Posterior vena cava (tissue), 2 donors: ENCODE measurements at regions not wholly inside any gene's neighbourhood (a gene's known extent, or its start where the extent isn't known, plus 50 kb on each side); places are given as distances from the start of the nearest gene placed in this dataset.

Experiments
- DNase-seq: peaks from one replicate; pipeline ENCODE4 v3.0.0-alpha.2; 2020; ENCODE audit warnings: low spot score
- intact Hi-C, 2 donors: fragments of 100-400 bp; cut with DNase I; formaldehyde crosslinking; loops; one replicate each; pipeline versions ENCODE4 v1.14.1 to v1.14.2; 2022 to 2023
- donor health status: DM: yes; HTN: yes; CAD: no.
- donor health status: DM: yes; HTN: yes; CAD: no.

DNA sequence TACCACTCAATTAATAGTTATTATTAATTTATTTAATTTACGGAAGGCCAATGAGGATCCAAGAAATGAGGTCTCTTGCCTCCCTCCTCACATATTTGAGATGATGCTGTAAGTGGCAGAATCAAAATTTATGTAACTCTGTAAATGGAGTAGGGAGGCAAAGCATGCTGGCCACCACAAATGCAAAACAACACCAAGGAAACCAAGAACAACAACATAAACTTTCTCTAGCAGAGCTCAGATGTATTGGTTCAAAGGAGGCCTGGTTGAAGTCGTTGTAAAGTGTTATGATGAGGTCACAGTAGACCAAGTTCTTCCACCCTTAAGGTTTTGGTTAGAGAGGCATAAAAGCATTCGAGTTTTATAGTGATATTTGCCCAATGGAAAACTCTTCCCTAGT lies 194.8 kb upstream of the FAT1 start:
- intact Hi-C loops: no loop called here

DNA sequence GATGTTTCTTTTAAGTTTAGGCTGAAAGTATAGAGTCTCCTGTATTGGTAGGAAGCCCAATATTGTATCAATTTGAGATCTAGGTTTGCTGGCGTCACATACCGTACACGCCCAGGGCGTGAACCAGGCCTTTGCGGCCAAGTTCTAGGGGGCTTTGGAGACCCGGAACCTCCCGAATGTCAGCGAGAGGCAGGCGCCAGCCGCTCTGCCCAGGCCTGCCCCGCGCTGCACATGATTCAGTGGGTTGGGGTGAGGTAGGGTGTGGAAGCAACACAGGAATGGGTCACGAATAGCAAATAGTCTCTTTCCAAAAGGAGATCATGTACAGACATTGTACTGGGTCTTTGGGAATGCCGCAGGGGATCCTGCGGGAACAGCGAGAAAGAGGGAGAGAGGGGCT lies 195.7 kb upstream of the FAT1 start:
- DNase-seq: no peak
- intact Hi-C loops: no loop called here

More for the DNA sequence above, 194.8 kb upstream of the FAT1 start:
- DNase-seq: no peak

DNA sequence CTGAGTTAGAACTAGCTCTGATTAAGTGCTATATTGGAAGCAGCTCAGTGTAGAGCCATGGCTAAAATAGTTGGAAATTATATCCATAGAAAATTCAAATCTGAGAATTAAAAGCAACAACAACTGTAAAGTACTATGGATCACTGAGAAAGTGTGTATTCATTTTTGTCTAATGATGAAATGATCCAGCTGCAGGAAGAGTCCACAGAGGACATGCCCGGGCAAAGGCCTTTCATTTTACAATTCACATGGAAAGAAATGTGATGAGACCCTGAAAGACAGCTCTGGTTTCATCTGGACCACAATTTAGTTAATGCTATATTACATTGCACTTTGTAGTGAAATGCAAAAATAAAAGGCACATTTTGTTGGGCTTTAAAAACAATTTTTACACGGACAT lies 196.8 kb upstream of the FAT1 start:
- intact Hi-C loops: no loop called here
- DNase-seq: no peak

DNA sequence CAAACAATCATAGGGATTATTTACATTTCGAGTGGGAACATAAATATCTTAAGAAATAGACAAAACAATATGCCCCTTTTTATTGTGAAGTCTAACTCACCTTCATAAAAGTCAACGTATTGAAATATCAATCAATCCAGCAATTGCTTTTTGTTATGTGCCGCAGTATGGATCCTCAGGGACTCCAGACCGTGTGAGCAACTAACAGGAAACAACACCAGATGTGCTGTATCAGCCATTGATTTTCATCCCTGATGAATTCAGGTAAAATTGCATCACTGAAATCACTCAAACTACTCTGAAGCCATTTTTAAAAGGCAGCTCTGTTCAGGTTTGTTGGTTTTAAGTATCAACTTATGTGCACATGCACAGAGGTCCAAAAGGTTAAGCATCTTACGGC lies 197.3 kb upstream of the FAT1 start:
- no peak for DNase-seq
- intact Hi-C loops: no loop called here

DNA sequence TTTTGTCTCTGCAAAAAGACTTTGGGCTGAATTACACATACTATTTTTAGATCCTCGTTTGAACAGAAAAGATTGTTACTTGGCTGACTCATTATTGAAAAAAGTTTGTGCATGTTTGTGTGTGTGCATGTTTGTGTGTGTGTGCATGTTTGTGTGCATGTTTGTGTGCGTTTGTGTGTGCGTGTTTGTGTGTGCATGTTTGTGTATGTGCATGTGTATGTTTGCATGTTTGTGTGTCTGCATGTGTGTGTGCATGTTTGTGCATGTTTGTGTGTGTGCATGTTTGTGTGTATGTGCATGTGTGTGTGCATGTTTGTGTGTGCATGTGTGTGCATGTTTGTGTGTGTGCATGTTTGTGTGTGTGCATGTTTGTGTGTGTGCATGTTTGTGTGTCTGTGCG lies 201.1 kb upstream of the FAT1 start:
- DNase-seq: no peak
- intact Hi-C loops: no loop called here

DNA sequence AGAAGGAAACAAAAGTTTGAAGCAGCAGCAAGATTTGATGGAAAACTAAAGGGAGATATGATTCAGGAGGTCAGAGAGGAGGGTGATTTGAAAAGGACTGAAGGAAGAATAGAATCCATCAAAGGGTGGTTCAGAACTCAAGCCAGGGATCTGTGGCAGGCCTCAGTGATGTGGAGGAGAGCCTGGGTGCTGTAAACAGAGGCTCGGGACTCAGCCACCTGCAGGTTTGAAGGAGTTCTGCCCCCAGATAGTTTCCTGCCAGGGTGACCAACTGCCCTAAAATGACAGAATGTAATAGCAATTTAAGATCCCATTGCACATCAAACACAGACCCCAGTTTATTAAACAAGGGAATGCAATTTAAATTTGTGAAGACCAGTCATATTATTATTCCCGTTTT lies 204.0 kb upstream of the FAT1 start:
- intact Hi-C loops: no loop called here
- no peak for DNase-seq

DNA sequence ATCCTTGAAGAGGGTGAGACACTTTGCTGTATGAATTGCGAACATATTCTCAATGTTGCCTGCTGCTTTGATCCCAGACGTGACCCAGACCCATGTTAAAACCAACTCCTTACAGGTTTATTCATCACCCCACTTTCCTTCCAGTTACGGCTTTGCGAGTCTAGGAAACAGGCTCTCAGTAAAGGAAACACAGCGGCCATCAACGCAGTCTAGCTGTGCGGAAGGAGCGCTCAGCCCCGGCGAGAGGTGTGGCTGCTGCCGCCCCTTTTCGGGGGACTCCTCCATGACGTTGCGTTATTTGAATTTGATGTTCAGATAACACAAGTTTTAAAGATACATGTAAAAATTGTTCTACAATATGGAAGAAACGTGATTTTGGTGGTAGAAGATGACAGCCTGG lies 206.4 kb upstream of the FAT1 start:
- intact Hi-C loops: loop anchor here in 1 of 2 donors (10.0 kb wide), 1 partner anchor 265 kb away; no protein-coding TSS in a partner anchor
- no peak for DNase-seq

DNA sequence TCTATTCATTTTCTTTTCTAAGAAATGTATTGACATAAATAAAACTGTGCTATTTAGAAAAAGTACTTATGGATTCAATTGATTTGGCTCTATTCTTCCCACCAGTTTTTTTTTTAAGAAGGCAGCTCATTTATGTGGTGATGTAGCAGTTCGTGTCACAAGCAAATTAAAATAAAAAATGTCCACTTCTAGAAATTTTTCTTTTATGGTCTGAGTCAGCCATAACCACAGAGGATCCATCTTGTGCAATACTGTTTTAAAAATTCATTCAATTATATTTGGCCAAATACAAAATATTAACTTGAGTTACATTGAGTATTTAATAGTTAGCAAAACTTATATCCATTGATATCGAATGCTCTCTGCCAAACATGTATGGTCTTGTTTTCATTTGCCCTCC lies 207.9 kb upstream of the FAT1 start:
- intact Hi-C loops: loop anchor here in 1 of 2 donors (10.0 kb wide), 1 partner anchor 267 kb away; no protein-coding TSS in a partner anchor

DNA sequence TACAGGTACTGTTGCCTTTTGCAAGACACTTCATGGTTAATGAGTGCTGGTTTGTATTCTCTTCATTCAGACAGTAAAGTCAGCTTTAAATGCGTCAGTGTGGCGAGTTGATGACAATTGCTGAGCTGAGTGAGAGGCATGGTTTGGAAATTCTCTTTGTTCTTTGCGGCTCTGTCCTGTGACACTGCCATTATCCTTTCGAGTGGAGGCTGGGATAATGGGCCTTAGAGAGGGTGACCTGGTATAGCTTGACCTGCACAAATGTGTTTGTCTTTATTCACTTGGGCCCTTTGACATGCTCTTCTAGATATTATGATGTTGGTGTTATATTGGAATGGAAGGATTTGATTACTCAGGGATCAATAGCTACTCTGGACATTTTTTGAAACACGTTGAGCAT lies 208.5 kb upstream of the FAT1 start:
- DNase-seq: no peak
- intact Hi-C loops: loop anchor here in 1 of 2 donors (10.0 kb wide), 1 partner anchor 267 kb away; no protein-coding TSS in a partner anchor

More for the DNA sequence above, 207.9 kb upstream of the FAT1 start:
- no peak for DNase-seq

DNA sequence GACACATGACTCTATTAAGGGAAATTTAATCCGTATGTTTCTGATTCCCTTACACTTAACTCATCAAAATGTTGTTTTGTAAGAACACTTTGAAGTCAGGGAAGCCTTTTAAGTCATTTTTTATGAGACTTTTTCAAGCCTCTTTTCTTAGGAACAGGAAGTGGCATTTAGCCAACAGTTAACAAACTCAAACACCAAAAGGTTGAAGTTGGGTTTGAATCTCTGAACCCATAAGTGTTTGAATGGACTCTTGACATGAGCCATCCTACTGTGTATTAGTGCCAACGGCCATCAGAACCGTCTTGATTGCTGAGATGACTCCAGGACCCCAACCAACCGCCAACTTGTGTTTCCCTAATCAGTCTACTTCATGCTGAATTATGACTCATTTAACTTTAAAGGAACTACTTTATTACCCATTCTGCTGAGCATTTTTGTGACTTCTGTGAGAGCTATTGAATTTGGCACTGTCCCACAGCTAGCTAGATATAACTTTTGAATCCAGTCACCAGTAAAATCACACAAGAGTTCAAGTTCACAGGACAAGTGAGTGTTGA lies 209.1 kb upstream of the FAT1 start:
- DNase-seq: no peak
- intact Hi-C loops: loop anchor here in 1 of 2 donors (10.0 kb wide), 1 partner anchor 268 kb away; no protein-coding TSS in a partner anchor

DNA sequence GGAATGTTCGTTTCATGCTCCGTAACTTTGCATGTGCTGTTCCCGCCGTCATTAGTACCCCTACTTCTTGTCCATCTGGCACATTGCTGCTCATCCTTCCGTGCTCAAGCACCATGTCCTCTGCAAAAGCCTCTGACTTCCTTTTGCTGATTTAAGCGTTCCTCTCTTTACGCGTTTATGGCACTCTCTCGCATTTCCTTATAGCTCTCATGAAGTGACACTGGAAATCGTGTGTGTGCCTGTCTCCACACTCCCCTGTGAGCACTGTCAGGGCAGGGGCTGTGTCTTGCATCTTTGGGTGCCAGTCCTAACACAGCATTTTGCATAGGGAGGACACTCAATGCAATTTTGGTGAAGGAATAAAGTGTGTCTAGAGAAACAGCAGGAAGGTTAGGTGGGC lies 210.6 kb upstream of the FAT1 start:
- intact Hi-C loops: loop anchor here in 1 of 2 donors (10.0 kb wide), 1 partner anchor 269 kb away; no protein-coding TSS in a partner anchor
- DNase-seq: no peak

DNA sequence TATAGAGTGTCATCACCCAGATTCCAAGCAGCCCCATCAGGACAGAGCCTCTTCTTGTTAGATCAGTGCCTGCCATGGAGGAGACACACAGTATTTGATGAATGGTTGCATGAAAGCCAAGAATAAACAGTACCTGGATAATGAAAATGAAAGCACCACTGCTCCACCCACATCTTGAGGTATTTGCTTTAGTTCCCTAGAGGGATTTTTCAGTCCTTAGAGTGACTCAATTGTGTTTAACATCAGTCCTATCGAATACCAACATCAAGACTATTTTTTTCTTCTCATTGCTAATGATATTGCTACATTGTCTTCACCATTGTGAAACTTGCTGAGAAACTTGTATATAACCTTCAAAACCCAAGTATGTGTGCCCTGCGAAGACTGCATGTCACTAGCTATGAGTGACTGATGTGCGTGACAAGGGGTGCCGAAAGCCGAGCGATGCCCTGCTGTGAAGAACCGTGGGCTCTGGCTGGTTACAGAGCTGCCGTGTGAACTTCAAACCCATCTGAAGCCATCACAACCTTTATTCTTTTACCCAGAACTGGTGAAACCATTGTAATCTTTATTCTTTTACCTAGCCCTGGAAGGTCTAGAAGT lies 211.3 kb upstream of the FAT1 start:
- intact Hi-C loops: loop anchor here in 1 of 2 donors (10.0 kb wide), 1 partner anchor 270 kb away; no protein-coding TSS in a partner anchor
- no peak for DNase-seq

DNA sequence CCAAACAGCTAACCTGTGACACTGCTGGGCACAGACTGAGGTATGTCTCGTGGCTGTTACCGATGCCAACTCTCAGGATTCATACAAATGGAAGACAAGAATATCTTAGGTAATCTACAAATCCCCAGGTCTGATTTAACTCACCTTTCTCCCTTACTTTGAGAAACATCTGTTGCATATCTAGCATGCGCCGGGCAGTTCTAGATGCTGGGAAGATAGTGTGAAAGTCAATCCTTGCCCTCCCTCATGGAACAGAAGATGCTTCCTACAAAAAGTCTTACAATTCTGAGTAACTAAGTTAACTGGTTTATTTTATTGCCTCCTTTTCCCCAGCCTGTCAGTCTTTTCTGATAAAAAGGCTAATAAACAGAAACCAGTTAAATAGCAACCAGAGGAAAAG lies 212.2 kb upstream of the FAT1 start:
- no peak for DNase-seq
- intact Hi-C loops: loop anchor here in 1 of 2 donors (10.0 kb wide), 1 partner anchor 271 kb away; no protein-coding TSS in a partner anchor

DNA sequence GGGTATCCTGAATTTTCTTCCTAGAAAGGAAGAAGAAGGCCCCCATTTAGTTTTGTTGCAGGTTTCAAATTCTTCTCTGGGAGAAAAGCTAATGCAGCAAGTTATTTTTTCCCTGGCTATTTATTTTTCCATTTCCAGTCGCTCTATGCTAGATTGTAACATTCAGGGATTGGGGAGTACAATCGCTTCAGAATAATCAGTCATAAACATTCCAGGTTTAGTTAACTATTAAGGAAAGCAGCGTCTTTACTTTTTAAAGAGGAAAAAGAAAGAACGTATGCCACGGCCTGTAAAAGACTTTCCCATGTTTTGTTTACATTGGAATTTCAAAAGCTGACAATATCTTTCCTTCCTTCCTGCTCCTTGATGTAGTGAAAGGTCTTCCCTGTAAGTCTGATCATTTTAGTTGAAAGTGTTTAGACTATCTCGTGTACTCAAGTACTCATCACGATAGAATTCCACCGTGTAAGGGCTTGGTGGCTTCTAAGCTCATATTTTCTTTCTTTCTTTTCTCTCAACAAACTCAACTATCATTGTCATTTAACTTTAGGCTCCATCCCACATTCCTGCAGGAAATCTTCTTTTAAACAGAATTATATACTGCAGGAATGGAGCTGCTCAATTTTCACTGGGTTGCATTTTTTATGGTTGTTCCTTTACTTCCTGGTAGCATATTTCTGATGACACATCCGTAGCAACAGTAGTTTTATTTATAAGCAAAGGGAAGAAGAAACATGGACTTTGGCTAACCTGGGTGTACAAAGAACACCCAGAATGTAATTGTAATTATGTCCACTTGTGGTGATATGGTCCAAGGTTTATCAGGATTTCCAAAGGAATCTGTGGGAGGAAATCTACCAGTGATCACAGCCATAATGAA lies 213.1 kb upstream of the FAT1 start:
- no peak for DNase-seq
- intact Hi-C loops: loop anchor here in 1 of 2 donors (10.0 kb wide), 1 partner anchor 272 kb away; no protein-coding TSS in a partner anchor

DNA sequence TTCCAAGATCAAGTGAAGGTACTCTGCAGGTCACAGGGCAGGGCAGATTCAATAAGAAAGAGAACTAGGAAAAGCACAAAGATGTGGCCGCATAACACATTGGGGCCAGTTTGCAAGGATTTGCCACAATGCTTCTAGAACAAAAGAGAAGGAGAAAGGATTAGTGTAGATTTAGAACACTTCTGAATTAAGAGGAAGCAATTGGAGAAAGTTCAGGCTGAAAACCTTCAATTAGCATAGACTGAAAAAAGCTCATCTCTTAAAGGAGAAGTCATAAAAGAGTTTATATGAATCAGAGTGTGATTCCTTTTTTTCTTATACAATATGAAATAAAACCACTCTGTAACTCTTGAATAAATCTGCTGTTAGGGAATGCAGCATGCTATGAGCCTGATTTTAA lies 215.6 kb upstream of the FAT1 start:
- intact Hi-C loops: loop anchor here in 1 of 2 donors (10.0 kb wide), 1 partner anchor 274 kb away; no protein-coding TSS in a partner anchor
- DNase-seq: no peak

DNA sequence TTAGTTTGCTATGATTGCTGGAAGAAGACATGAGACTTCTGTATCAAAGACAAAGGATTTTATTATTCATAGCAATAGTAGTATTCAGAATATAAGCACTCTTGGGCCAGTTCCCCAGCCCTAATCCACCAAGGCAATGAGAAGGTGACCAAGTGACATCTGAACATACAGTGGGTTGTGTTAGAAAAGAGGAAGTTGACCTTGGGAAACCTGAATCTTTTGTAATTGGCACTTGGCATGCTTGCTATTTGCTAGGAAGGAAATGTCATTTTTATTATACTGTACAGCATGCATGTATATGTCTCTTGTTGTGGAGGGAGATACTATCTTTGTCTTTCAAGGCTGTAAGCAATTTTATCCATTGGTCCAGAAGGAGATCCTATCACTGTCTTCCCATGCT lies 216.1 kb upstream of the FAT1 start:
- no peak for DNase-seq
- intact Hi-C loops: loop anchor here in 1 of 2 donors (10.0 kb wide), 2 partner anchors 215 to 275 kb away; partner anchors contain the start of gene FAT1

DNA sequence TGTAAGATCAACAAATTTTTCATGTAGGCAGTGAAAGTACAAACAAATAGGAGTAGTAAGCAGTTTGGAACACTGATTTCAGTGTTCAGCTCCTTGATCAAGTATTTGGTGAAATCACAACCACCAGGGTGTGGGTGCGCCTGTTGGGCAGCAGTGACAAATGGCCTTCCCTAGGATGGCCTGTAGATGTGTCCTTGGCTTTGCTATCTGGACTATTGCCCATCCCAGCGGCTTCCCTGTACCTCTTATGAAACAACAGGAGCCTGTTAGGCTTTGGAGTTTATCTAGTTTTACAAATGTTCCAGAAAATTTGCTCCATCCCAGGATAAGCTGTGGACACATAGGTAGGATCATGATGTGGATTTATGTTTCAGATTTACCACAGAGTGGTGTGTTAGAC lies 216.8 kb upstream of the FAT1 start:
- intact Hi-C loops: loop anchor here in 1 of 2 donors (10.0 kb wide), 1 partner anchor 216 kb away; the partner anchor contains the start of gene FAT1
- no peak for DNase-seq

DNA sequence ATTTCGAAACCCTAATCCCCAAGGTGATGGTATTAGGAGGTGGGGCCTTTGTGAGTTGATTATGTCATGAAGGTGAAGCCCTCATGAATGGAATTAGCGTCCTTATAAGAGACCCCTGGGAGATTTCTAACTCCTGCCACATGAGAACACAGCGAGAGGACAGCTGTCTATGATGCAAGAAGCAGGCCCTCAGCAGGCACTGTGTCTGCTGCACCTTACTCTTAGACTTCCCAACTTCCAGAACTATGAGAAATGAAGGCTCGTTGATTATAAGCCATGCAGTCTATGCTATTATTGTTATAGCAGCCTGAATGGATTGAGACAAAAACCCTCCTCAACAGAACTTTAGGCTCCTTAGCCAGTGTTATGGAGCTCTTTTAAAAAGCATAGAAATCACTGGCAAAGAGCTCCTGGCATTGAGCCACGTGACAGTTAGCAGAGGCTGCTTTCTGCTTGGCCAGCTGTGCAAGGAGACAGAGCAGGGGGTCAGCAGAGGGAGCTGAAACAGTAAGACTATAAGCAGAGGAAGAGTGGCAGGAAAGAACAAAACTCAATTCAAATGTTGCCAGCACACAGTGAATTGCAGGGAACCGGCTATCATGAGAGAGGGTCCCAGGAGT lies 219.2 kb upstream of the FAT1 start:
- intact Hi-C loops: loop anchor here in 1 of 2 donors (10.0 kb wide), 1 partner anchor 218 kb away; the partner anchor contains the start of gene FAT1
- DNase-seq: no peak

DNA sequence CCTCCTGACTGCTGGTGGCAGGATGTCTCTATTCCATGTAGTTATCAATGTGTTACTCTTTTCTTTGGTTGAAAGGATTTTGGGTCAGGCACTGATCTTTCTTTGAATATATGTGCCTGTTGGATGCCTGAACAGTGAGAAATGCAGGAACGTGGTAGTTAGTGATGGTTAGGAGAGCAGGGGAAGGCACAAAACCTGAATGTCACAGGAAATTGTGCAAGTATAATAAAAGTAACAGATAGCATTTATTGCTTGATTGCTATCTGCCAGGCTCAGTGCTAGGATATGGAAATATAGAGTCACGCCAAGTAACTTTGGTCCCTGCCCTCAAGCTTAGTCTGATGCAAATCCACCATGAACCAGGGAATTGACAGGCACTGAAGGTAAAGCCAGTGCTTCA lies 219.8 kb upstream of the FAT1 start:
- intact Hi-C loops: loop anchor here in 1 of 2 donors (10.0 kb wide), 1 partner anchor 219 kb away; the partner anchor contains the start of gene FAT1

More for the DNA sequence above, 219.8 kb upstream of the FAT1 start:
- DNase-seq: no peak
